HG02623 (cell line): ENCODE measurements at regions not wholly inside any gene's neighbourhood (a gene's known extent, or its start where the extent isn't known, plus 50 kb on each side); places are given as distances from the start of the nearest gene placed in this dataset.
"Not testable (repeated sequence)": the region's sequence is repeated elsewhere in the genome, so short reads cannot be mapped to it uniquely, and the experiment has no call there.

ENCODE experiments used
- ATAC-seq: cut with Tn5 transposase; IDR thresholded peaks from one replicate; pipeline ENCODE4 v1.9.1; 2021; ENCODE audit warnings: moderate library complexity; ENCODE audit not compliant: unreplicated experiment

GRCh38 chrX:134045372-134045771 is 60.0 kb upstream of the GPC3 start:
- not testable (repeated sequence) for ATAC-seq

GRCh38 chrX:134067107-134067506 is 81.7 kb upstream of the GPC3 start:
- not testable (repeated sequence) for ATAC-seq

GRCh38 chrX:134071899-134072298 is 86.5 kb upstream of the GPC3 start:
- ATAC-seq: not testable (repeated sequence)

- ATAC-seq: no peak
These were observed 87.9 kb upstream of the GPC3 start for GRCh38 chrX:134073341-134073740.

- no peak for ATAC-seq
These were observed 88.8 kb upstream of the GPC3 start for GRCh38 chrX:134074151-134074550.

- ATAC-seq: no peak
These were observed 90.7 kb upstream of the GPC3 start for GRCh38 chrX:134075894-134076718.

- no peak for ATAC-seq
These were observed 110.0 kb upstream of the GPC3 start for GRCh38 chrX:134095366-134095765.

- ATAC-seq: no peak
These were observed 116.2 kb upstream of the GPC3 start for GRCh38 chrX:134101636-134102035.

- ATAC-seq: no peak
These were observed 121.7 kb upstream of the CCDC160 start for GRCh38 chrX:134115270-134115669.

GRCh38 chrX:134137341-134137740 is 99.6 kb upstream of the CCDC160 start:
- ATAC-seq: no peak

- ATAC-seq: no peak
These were observed 97.9 kb upstream of the CCDC160 start for GRCh38 chrX:134139090-134139489.

- ATAC-seq: no peak
These were observed 92.8 kb upstream of the CCDC160 start for GRCh38 chrX:134144231-134144630.

- ATAC-seq: no peak
These were observed 90.5 kb upstream of the CCDC160 start for GRCh38 chrX:134146493-134146892.

- ATAC-seq: no peak
These were observed 88.8 kb upstream of the CCDC160 start for GRCh38 chrX:134148172-134148692.

GRCh38 chrX:134158821-134159512 is 78.0 kb upstream of the CCDC160 start:
- ATAC-seq: no peak

GRCh38 chrX:134161162-134161561 is 75.8 kb upstream of the CCDC160 start:
- ATAC-seq: peak; percentile 80

- ATAC-seq: no peak
These were observed 75.0 kb upstream of the CCDC160 start for GRCh38 chrX:134162032-134162431.

- no peak for ATAC-seq
These were observed 73.1 kb upstream of the CCDC160 start for GRCh38 chrX:134163836-134164235.

GRCh38 chrX:134167591-134168203 is 69.3 kb upstream of the CCDC160 start:
- ATAC-seq: no peak

GRCh38 chrX:134171661-134172587 is 65.1 kb upstream of the CCDC160 start:
- ATAC-seq: no peak
